GM19239 (cell line): ENCODE measurements at regions not wholly inside any gene's neighbourhood (a gene's known extent, or its start where the extent isn't known, plus 50 kb on each side); places are given as distances from the start of the nearest gene placed in this dataset.

Source experiments
- DNase-seq: peaks from one replicate; pipeline ENCODE4 v3.0.0; 2011; ENCODE audit warnings: low spot score; ENCODE audit not compliant: insufficient read length
- FAIRE-seq: peaks from 2 replicates; lab custom pipeline; 2011; peaks lifted over from hg19 to GRCh38; lab: Jason Lieb, UNC

GRCh38 chr1:109814223-109814622 is 50.5 kb upstream of the EPS8L3 start:
- FAIRE-seq (no peak), DNase-seq (no peak)
